Nephron progenitor cell (in vitro differentiated cells): ENCODE measurements at regions not wholly inside any gene's neighbourhood (a gene's known extent, or its start where the extent isn't known, plus 50 kb on each side); places are given as distances from the start of the nearest gene placed in this dataset.

ENCODE experiments used
- DNase-seq: peaks from one replicate; pipeline ENCODE4 v3.0.0; 2021
- H3K27ac Mint-ChIP-seq: 2 replicates; pipeline ENCODE4 v1.8.0; 2021; ENCODE audit warnings: mild to moderate bottlenecking, moderate library complexity, mixed read lengths
- H3K27me3 Mint-ChIP-seq: 2 replicates; pipeline ENCODE4 v1.8.0; 2021; ENCODE audit warnings: mild to moderate bottlenecking, low read depth, mixed read lengths; ENCODE audit not compliant: poor library complexity
- H3K36me3 Mint-ChIP-seq: 2 replicates; pipeline ENCODE4 v1.8.0; 2021; ENCODE audit warnings: low read depth, mixed read lengths
- H3K4me1 Mint-ChIP-seq: 2 replicates; pipeline ENCODE4 v1.8.0; 2021; ENCODE audit warnings: mixed read lengths
- H3K4me3 Mint-ChIP-seq: 2 replicates; pipeline ENCODE4 v1.8.0; 2021; ENCODE audit warnings: mild to moderate bottlenecking, moderate library complexity, mixed read lengths
- H3K9me3 Mint-ChIP-seq: 2 replicates; pipeline ENCODE4 v1.8.0; 2021; ENCODE audit warnings: mild to moderate bottlenecking, moderate library complexity, mixed read lengths
- TF ChIP-seq, protein P1 (sequence below): fragments of 200-600 bp; sonication (generic); IDR thresholded peaks from 2 replicates; pipeline ENCODE4 v1.5.0; 2021; ENCODE audit warnings: antibody characterized with exemption

DNA sequence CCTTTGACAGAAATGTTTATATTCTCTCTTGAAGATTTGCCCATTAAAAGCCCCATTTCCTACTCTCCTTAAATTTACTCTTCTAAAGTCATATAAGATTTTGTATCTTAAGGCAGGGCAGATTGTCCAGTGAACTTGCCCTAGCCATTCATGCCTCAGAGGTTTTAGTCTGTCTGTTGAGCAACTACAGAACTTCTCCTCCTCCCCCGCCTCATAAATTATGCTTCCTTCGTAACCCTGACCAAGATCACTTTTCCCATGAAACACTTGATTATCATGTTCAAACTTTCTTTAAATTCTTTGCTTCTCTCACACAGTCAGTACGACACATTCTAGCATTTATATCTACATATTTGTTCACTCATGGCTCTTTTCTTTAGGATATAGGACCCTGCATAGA is 621.3 kb downstream of the ANKRD7 start:
- H3K36me3 Mint-ChIP-seq = no peaks in the 10 kb centered on the region
- peak; percentile 7 for DNase-seq
- TF ChIP-seq, protein P1, sequence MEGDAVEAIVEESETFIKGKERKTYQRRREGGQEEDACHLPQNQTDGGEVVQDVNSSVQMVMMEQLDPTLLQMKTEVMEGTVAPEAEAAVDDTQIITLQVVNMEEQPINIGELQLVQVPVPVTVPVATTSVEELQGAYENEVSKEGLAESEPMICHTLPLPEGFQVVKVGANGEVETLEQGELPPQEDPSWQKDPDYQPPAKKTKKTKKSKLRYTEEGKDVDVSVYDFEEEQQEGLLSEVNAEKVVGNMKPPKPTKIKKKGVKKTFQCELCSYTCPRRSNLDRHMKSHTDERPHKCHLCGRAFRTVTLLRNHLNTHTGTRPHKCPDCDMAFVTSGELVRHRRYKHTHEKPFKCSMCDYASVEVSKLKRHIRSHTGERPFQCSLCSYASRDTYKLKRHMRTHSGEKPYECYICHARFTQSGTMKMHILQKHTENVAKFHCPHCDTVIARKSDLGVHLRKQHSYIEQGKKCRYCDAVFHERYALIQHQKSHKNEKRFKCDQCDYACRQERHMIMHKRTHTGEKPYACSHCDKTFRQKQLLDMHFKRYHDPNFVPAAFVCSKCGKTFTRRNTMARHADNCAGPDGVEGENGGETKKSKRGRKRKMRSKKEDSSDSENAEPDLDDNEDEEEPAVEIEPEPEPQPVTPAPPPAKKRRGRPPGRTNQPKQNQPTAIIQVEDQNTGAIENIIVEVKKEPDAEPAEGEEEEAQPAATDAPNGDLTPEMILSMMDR = no peak
- no peak overlapping the region for H3K27ac Mint-ChIP-seq
- no peaks in the 10 kb centered on the region for H3K4me1 Mint-ChIP-seq
- H3K9me3 Mint-ChIP-seq = no peaks in the 10 kb centered on the region
- no peak overlapping the region for H3K4me3 Mint-ChIP-seq
- H3K27me3 Mint-ChIP-seq = no peaks in the 10 kb centered on the region

DNA sequence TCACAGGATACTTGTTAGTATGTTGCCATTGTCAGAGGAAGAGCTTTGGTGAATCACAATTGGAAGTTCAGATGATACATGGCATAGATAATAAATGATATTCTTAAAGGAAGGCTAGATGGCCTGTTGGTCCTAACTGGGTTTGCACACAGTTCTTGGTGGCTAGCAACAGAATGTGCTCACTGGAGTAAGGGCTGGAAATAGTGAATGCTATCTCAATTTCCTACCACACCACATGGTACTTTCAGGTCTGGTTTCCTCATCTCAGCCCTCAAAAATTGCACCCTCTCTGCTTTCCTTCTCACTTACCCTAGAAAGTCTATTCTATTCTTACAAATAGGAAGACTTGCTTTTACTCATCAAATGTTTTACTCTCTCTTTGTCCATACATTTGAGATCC is 622.5 kb downstream of the ANKRD7 start:
- Mint-ChIP-seq H3K36me3 (no peaks in the 10 kb centered on the region), H3K9me3 (no peaks in the 10 kb centered on the region), H3K4me1 (no peaks in the 10 kb centered on the region), H3K27me3 (no peaks in the 10 kb centered on the region), H3K27ac (no peak overlapping the region), H3K4me3 (no peak overlapping the region)
- TF ChIP-seq, protein P1 = no peak
- DNase-seq = no peak

DNA sequence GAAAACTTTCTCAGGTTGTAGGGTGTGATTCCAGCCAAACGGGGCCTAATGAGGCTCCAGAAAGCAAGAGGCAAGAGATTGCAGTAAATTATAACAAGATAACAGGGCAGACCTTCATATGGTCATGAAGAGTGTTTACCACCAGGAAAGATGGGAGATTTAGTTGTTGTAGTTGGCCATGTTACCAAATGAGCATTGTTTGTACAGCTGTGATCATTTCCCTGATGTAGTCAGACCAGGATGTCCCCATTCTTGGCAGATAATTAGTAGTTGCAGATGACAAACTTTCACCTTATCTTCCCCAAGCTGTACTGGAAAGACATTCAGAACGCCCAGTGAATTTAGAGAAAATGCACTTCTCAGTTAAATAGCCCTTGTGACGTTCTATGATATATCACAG is 630.8 kb downstream of the ANKRD7 start:
- DNase-seq = no peak
- TF ChIP-seq, protein P1 = no peak
- Mint-ChIP-seq H3K36me3 (no peaks in the 10 kb centered on the region), H3K9me3 (peaks cover 10% of the 10 kb centered on the region), H3K4me3 (no peak overlapping the region), H3K4me1 (peaks cover 10% of the 10 kb centered on the region), H3K27ac (peak overlapping the region; percentile 69), H3K27me3 (no peaks in the 10 kb centered on the region)

DNA sequence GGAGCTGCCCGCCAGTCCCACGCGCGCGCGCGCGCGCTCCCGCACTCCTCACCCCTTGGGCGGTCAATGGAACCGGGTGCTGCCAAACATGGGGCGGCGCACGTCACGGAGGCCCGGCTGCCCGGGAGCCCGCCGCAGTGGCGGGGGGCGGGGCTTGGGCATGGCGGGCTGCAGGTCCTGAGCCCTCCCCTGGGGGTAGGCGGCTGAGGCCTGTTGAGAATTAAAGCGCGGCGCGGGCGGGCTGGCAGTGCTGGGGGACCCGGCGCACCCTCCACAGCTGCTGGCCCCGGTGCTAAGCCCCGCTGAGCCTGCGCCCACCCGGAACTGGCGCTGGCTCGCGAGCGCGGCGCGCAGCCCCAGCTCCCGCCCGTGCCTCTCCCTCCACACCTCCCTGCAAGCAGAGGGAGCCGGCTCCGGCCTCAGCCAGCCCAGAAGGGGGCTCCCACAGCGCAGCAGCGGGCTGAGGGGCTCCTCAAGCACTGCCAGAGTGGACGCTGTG is 634.2 kb downstream of the ANKRD7 start:
- Mint-ChIP-seq H3K4me1 (peaks cover 10% of the 10 kb centered on the region), H3K36me3 (no peaks in the 10 kb centered on the region), H3K9me3 (peaks cover 10% of the 10 kb centered on the region), H3K27me3 (no peaks in the 10 kb centered on the region), H3K4me3 (no peak overlapping the region), H3K27ac (no peak overlapping the region)
- no peak for DNase-seq
- TF ChIP-seq, protein P1 = no peak

DNA sequence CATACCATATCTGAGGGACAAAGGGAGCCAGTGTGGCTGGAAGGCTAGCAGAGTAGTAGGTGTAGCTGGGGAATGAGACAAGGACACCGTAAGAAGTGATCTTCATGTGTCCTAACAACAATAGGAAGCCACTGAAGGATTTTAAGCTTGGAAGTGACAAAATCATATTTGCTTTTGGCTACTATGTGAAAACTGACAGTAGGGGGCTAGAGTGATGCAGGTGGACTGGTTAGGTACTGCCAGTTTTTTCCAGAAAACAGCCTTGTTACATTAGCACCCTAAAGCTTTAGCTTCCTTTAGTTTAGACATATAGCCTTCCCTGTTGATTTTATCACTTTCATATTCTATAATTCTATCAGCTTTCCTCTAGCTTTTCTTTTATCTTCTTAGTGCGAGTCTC is 637.1 kb downstream of the ANKRD7 start:
- Mint-ChIP-seq H3K4me1 (no peaks in the 10 kb centered on the region), H3K9me3 (peaks cover 10% of the 10 kb centered on the region), H3K36me3 (no peaks in the 10 kb centered on the region), H3K4me3 (no peak overlapping the region), H3K27ac (no peak overlapping the region), H3K27me3 (no peaks in the 10 kb centered on the region)
- no peak for DNase-seq
- TF ChIP-seq, protein P1 = no peak

DNA sequence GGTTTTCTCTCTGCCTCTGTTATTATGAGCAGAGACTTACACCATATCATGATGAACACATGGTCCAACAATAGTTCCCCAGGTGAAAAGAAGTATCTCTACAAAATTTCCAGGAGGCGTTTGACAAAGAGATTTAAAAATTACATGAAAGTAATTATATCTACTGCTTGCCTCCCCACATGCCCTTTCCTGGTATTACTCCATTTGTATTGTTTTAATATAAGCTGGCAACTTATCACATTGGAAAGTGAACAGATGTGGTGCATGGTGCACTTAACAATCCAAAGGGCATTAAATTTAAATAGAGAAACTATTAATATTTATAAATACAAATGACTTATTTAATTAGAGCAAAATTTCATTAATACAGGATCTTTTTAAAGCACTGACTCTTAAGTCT is 638.2 kb downstream of the ANKRD7 start:
- peaks cover 6% of the 10 kb centered on the region for H3K9me3 Mint-ChIP-seq
- no peaks in the 10 kb centered on the region for H3K27me3 Mint-ChIP-seq
- TF ChIP-seq, protein P1 = no peak
- no peak for DNase-seq
- H3K36me3 Mint-ChIP-seq = no peaks in the 10 kb centered on the region
- no peak overlapping the region for H3K27ac Mint-ChIP-seq
- H3K4me3 Mint-ChIP-seq = no peak overlapping the region
- H3K4me1 Mint-ChIP-seq = no peaks in the 10 kb centered on the region
